IMR-90 (cell line): ENCODE measurements at regions not wholly inside any gene's neighbourhood (a gene's known extent, or its start where the extent isn't known, plus 50 kb on each side); places are given as distances from the start of the nearest gene placed in this dataset.

Source experiments
- ATAC-seq: fragments of 200-7000 bp; cut with Tn5 transposase; 2 replicates; pipeline ENCODE4 v1.9.1; 2020; ENCODE audit warnings: low read depth, mild to moderate bottlenecking, moderate library complexity
- BruUV-seq: library from RNA; stranded (reverse); fragments of 400-500 nt; replicated peaks from 2 replicates; lab custom pipeline; 2021; lab: Mats Ljungman, UMichigan
- CTCF ChIA-PET: fragments of 300-600 bp; formaldehyde crosslinking; extraction: SDS; loops from one replicate; lab custom pipeline; 2021; ENCODE audit warnings: antibody characterized with exemption; lab: Yijun Ruan, JAX
- POLR2A ChIA-PET: fragments of 300-600 bp; sonication (Branson Sonifier 250); formaldehyde crosslinking; loops from one replicate; lab custom pipeline; 2022; ENCODE audit warnings: antibody characterized with exemption; ENCODE audit not compliant: unreplicated experiment; lab: Charles Lee
- DNase-seq: peaks from one replicate; pipeline ENCODE4 v3.0.0; 2013
- H2AFZ ChIP-seq: replicated peaks from 2 replicates; pipeline ENCODE3; 2013; ENCODE audit warnings: low read length, mild to moderate bottlenecking; ENCODE audit not compliant: poor library complexity
- H2AK5ac ChIP-seq: 2 replicates; pipeline ENCODE4 v1.6.1; 2013; ENCODE audit warnings: low read depth, low read length, inconsistent platforms
- H2AK9ac ChIP-seq: replicated peaks from 2 replicates; pipeline ENCODE3; 2013; ENCODE audit warnings: mild to moderate bottlenecking, low read depth, low read length, moderate library complexity; ENCODE audit not compliant: poor library complexity
- H2BK120ac ChIP-seq: 2 replicates; pipeline ENCODE4 v1.6.1; 2013; ENCODE audit warnings: low read depth, low read length, inconsistent platforms
- H2BK15ac ChIP-seq: 3 replicates; pipeline ENCODE4 v1.6.1; 2013; ENCODE audit warnings: low read depth, low read length, inconsistent platforms
- H2BK20ac ChIP-seq: 2 replicates; pipeline ENCODE4 v1.6.1; 2013; ENCODE audit warnings: low read depth, mild to moderate bottlenecking, inconsistent platforms, low read length, moderate library complexity
- H2BK5ac ChIP-seq: 2 replicates; pipeline ENCODE4 v1.6.1; 2013; ENCODE audit warnings: mild to moderate bottlenecking, low read depth, low read length, inconsistent platforms; ENCODE audit not compliant: poor library complexity, severe bottlenecking
- H3K14ac ChIP-seq: replicated peaks from 2 replicates; pipeline ENCODE4 v1.6.1; 2013; ENCODE audit warnings: low read depth, low read length, inconsistent platforms
- H3K18ac ChIP-seq: 2 replicates; pipeline ENCODE4 v1.6.1; 2013; ENCODE audit warnings: low read depth, low read length, control low read depth
- H3K23ac ChIP-seq: 2 replicates; pipeline ENCODE4 v1.6.1; 2013; ENCODE audit warnings: low read depth, low read length, inconsistent platforms
- H3K27ac ChIP-seq: 2 replicates; pipeline ENCODE4 v1.5.1; 2013; ENCODE audit warnings: mild to moderate bottlenecking, control low read depth, low read length; ENCODE audit not compliant: insufficient read depth
- H3K27me3 ChIP-seq: 2 replicates; pipeline ENCODE4 v1.6.1; 2013; ENCODE audit warnings: low read length; ENCODE audit not compliant: control insufficient read depth, insufficient read depth
- H3K36me3 ChIP-seq: 2 replicates; pipeline ENCODE4 v1.6.1; 2013; ENCODE audit warnings: low read length, mixed read lengths; ENCODE audit not compliant: control insufficient read depth, insufficient read depth
- H3K4ac ChIP-seq: 2 replicates; pipeline ENCODE4 v1.6.1; 2013; ENCODE audit warnings: low read depth, low read length, inconsistent platforms
- H3K4me1 ChIP-seq: 2 replicates; pipeline ENCODE4 v1.6.1; 2013; ENCODE audit warnings: low read length, mixed read lengths; ENCODE audit not compliant: control insufficient read depth, insufficient read depth
- H3K4me2 ChIP-seq: 2 replicates; pipeline ENCODE4 v1.6.1; 2013; ENCODE audit warnings: low read depth, mild to moderate bottlenecking, control low read depth, low read length, moderate library complexity
- H3K4me3 ChIP-seq: 2 replicates; pipeline ENCODE4 v1.5.1; 2013; ENCODE audit warnings: low read depth, mild to moderate bottlenecking, control low read depth, low read length, moderate library complexity; ENCODE audit not compliant: insufficient read depth
- H3K56ac ChIP-seq: 2 replicates; pipeline ENCODE4 v1.6.1; 2013; ENCODE audit warnings: low read length, inconsistent platforms; ENCODE audit not compliant: insufficient read depth; ENCODE audit errors: extremely low read depth
- H3K79me1 ChIP-seq, 2 experiments: 2 replicates each; pipeline ENCODE4 v1.6.1; 2013; ENCODE audit warnings: low read length in 2 of 2, inconsistent platforms in 1 of 2, low read depth in 1 of 2
- H3K9ac ChIP-seq: 2 replicates; pipeline ENCODE4 v1.6.1; 2013; ENCODE audit warnings: low read depth, low read length, control low read depth
- H3K9me1 ChIP-seq: 2 replicates; pipeline ENCODE4 v1.6.1; 2013; ENCODE audit warnings: low read length, inconsistent platforms; ENCODE audit not compliant: insufficient read depth
- H3K9me3 ChIP-seq: 2 replicates; pipeline ENCODE4 v1.6.1; 2013; ENCODE audit warnings: low read length; ENCODE audit not compliant: control insufficient read depth, insufficient read depth
- H4K20me1 ChIP-seq: 2 replicates; pipeline ENCODE4 v1.6.1; 2013; ENCODE audit warnings: low read length, inconsistent platforms; ENCODE audit not compliant: insufficient read depth
- H4K5ac ChIP-seq: 2 replicates; pipeline ENCODE4 v1.6.1; 2013; ENCODE audit warnings: mild to moderate bottlenecking, low read depth, low read length, control low read depth
- H4K8ac ChIP-seq, 2 experiments: 2 replicates each; pipeline ENCODE4 v1.6.1; 2013; ENCODE audit warnings: low read depth in 2 of 2, low read length in 2 of 2, control low read depth in 1 of 2, inconsistent platforms in 1 of 2
- H4K91ac ChIP-seq: 2 replicates; pipeline ENCODE4 v1.6.1; 2013; ENCODE audit warnings: low read depth, low read length, inconsistent platforms; ENCODE audit not compliant: insufficient read depth
- CEBPB ChIP-seq: IDR thresholded peaks from 2 replicates; pipeline ENCODE4 v1.6.1; 2012; ENCODE audit warnings: low read depth, low read length, improper control_type of control experiment
- FOS ChIP-seq: fragments of 150-350 bp; IDR thresholded peaks from 2 replicates; pipeline ENCODE4 v1.6.1; 2016; ENCODE audit warnings: low read depth, low read length
- MAFK ChIP-seq: IDR thresholded peaks from 2 replicates; pipeline ENCODE4 v1.6.1; 2012; ENCODE audit warnings: low read depth, low read length, improper control_type of control experiment
- NFE2L2 ChIP-seq: fragments of 150-350 bp; IDR thresholded peaks from 2 replicates; pipeline ENCODE4 v1.6.1; 2016; ENCODE audit warnings: low read depth, mild to moderate bottlenecking, low read length
- POLR2A ChIP-seq: IDR thresholded peaks from 2 replicates; pipeline ENCODE4 v1.6.1; 2012; ENCODE audit warnings: mild to moderate bottlenecking, low read depth, low read length
- RAD21 ChIP-seq: IDR thresholded peaks from 2 replicates; pipeline ENCODE4 v1.6.1; 2012; ENCODE audit warnings: low read length, improper control_type of control experiment
- RCOR1 ChIP-seq: IDR thresholded peaks from 2 replicates; pipeline ENCODE4 v1.6.1; 2012; ENCODE audit warnings: mild to moderate bottlenecking, low read length, improper control_type of control experiment; ENCODE audit not compliant: insufficient replicate concordance
- RFX5 ChIP-seq: IDR thresholded peaks from 2 replicates; pipeline ENCODE4 v1.8.0; 2012; ENCODE audit warnings: low read depth, mild to moderate bottlenecking, low read length, moderate library complexity
- WGBS, 2 experiments: methylation state at CpG; one replicate each; pipeline versions ENCODE4 v1.1.5 to v1.1.7; 2013; ENCODE audit warnings: missing lambda C conversion rate in 2 of 2; ENCODE audit not compliant: insufficient read length in 1 of 2; ENCODE audit errors: extremely low coverage in 2 of 2; 5-methylcytosine and 5-hydroxymethylcytosine counted together
- dilution Hi-C: fragments of 300-500 bp; cut with HindIII; formaldehyde crosslinking; loops from one replicate; pipeline ENCODE4 v1.14.3; 2018; ENCODE audit warnings: low sequenced_read_pairs; ENCODE audit not compliant: unreplicated experiment
- in situ Hi-C: fragments of 300-500 bp; cut with MboI; formaldehyde crosslinking; loops from 3 replicates; pipeline ENCODE4 v1.14.3; 2019; ENCODE audit warnings: low sequenced_read_pairs, inconsistent platforms, mixed read lengths
- intact Hi-C: fragments of 100-400 bp; cut with micrococcal nuclease; formaldehyde crosslinking; loops from 2 replicates; pipeline ENCODE4 v1.10.0; 2022
- TF ChIP-seq, protein P1 (sequence below): fragments of 150-350 bp; IDR thresholded peaks from 2 replicates; pipeline ENCODE4 v1.6.1; 2016; ENCODE audit warnings: low read depth, mild to moderate bottlenecking, low read length, moderate library complexity, borderline replicate concordance
- TF ChIP-seq, protein P2 (sequence below): fragments of 150-350 bp; IDR thresholded peaks from 2 replicates; pipeline ENCODE4 v1.6.1; 2017; ENCODE audit warnings: mild to moderate bottlenecking, antibody characterized with exemption, low read length, low read depth

DNA sequence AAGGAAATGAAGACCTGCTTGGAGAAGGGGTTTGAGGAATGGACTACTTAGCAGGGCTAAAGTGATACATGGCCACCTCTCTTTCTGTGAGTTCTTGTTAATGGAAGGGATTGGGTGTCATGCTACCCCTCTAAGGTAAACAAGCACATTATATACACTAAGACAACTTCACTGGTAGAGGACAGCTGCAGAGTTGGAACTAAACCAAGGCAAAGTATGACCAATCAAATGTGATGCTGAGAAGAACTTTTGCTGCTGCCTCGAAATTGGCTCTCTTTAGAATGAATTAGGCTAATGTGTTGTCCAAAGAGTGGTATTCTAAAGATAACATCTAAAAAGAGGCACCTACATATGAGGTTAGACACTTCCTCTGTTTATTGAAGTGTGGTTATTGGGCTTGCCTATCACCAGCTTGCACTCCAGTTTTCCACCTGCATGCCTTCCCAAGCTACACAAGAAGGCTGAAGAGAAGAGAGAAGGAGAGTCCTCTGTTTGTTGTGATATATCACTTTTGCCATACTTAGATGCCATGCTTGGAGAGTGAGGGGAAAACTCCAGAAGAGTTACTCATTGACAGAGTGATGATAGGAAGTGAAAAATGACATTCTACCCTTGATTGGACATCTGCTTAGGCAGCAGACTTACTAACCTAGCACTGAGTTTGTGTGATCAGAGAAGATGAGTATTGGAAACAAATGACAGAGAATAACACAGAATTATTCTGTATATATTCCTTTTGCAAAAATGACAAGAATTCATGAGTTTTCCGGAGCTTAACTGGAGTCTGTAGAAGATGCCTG, 536.1 kb downstream of the ZNF608 start:
- Histone ChIP-seq H3K27ac (no peak overlapping the region), H3K9me3 (no peaks in the 10 kb centered on the region), H2BK15ac (no peak overlapping the region), H4K8ac (no peak overlapping the region), H4K91ac (no peak overlapping the region), H2AK9ac (no peak overlapping the region), H3K9ac (no peak overlapping the region), H2BK20ac (no peak overlapping the region), H3K79me1 (no peaks in the 10 kb centered on the region), H3K56ac (no peak overlapping the region), H3K9me1 (no peaks in the 10 kb centered on the region), H4K20me1 (no peaks in the 10 kb centered on the region), H3K4me3 (no peak overlapping the region), H3K14ac (no peak overlapping the region), H3K4ac (no peak overlapping the region), H3K4me2 (no peak overlapping the region), H3K36me3 (no peaks in the 10 kb centered on the region), H3K27me3 (peaks cover 2% of the 10 kb centered on the region; the same call in 1 of the 2 replicates), H4K5ac (no peak overlapping the region), H3K4me1 (no peaks in the 10 kb centered on the region), H2AK5ac (no peak overlapping the region), H2BK5ac (no peak overlapping the region), H2AFZ (no peak overlapping the region), H2BK120ac (no peak overlapping the region), H3K18ac (no peak overlapping the region), H3K23ac (no peak overlapping the region)
- ChIA-PET CTCF (interaction anchor here (0.6 kb wide), 1 partner anchor 175 kb away, joined by 4 read pairs; no protein-coding TSS in a partner anchor), POLR2A (no interaction called here)
- intact Hi-C loops, result no loop called here
- ATAC-seq (no peak), DNase-seq (no peak)
- no peak for TF ChIP-seq FOS
- no peak for TF ChIP-seq MAFK
- no peak for TF ChIP-seq POLR2A
- no peak for TF ChIP-seq RFX5
- TF ChIP-seq NFE2L2, result no peak
- TF ChIP-seq, protein P1, sequence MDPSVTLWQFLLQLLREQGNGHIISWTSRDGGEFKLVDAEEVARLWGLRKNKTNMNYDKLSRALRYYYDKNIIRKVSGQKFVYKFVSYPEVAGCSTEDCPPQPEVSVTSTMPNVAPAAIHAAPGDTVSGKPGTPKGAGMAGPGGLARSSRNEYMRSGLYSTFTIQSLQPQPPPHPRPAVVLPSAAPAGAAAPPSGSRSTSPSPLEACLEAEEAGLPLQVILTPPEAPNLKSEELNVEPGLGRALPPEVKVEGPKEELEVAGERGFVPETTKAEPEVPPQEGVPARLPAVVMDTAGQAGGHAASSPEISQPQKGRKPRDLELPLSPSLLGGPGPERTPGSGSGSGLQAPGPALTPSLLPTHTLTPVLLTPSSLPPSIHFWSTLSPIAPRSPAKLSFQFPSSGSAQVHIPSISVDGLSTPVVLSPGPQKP, result no peak
- no peak for TF ChIP-seq RCOR1
- no peak for TF ChIP-seq RAD21
- TF ChIP-seq CEBPB, result no peak
- TF ChIP-seq, protein P2, sequence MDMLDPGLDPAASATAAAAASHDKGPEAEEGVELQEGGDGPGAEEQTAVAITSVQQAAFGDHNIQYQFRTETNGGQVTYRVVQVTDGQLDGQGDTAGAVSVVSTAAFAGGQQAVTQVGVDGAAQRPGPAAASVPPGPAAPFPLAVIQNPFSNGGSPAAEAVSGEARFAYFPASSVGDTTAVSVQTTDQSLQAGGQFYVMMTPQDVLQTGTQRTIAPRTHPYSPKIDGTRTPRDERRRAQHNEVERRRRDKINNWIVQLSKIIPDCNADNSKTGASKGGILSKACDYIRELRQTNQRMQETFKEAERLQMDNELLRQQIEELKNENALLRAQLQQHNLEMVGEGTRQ, result no peak
- in situ Hi-C loops, result no loop called here
- WGBS, 2 experiments, result no CpG with 5 or more reads among the region's 2 CpGs
- dilution Hi-C loops, result no loop called here
- no TSS peak for BruUV-seq
